ENCODE measurements at regions not wholly inside any gene's neighbourhood (a gene's known extent, or its start where the extent isn't known, plus 50 kb on each side); places are given as distances from the start of the nearest gene placed in this dataset.
A peak's percentile ranks its signal among the peaks of the same experiment; 100 is the strongest.

DNA sequence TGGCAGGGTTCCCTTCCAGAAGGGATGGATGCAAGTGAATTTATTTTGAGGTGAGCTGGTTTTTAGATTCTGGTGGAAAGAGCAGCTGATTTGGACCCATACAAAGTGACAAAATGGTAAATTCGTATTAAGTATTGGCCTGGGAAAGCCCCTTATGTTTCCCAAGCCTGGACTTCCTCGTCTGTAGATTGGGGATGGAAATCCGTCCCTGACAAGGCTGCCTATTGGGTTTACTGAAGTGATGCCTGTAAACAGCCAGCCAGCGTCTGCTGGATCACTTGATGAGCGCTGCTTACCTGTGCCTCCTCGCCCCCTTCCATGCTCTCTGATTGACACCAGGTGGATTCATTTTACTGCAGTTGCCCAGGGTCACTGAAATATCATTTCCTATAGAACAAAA is 233.8 kb downstream of the GADD45G start:
- no peaks in the 10 kb centered on the region for H3K36me3 ChIP-seq
- H3K9me3 ChIP-seq = no peaks in the 10 kb centered on the region
- H3K4me3 ChIP-seq = no peak overlapping the region
- TF ChIP-seq, protein P1, sequence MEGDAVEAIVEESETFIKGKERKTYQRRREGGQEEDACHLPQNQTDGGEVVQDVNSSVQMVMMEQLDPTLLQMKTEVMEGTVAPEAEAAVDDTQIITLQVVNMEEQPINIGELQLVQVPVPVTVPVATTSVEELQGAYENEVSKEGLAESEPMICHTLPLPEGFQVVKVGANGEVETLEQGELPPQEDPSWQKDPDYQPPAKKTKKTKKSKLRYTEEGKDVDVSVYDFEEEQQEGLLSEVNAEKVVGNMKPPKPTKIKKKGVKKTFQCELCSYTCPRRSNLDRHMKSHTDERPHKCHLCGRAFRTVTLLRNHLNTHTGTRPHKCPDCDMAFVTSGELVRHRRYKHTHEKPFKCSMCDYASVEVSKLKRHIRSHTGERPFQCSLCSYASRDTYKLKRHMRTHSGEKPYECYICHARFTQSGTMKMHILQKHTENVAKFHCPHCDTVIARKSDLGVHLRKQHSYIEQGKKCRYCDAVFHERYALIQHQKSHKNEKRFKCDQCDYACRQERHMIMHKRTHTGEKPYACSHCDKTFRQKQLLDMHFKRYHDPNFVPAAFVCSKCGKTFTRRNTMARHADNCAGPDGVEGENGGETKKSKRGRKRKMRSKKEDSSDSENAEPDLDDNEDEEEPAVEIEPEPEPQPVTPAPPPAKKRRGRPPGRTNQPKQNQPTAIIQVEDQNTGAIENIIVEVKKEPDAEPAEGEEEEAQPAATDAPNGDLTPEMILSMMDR (IDR thresholded peaks at IDR 0.05) = no peak
- TF ChIP-seq EP300 (IDR thresholded peaks at IDR 0.05) = no peak
- TF ChIP-seq POLR2A (IDR thresholded peaks at IDR 0.05) = no peak
- TF ChIP-seq POLR2AphosphoS5 (IDR thresholded peaks at IDR 0.05) = no peak
- no peaks in the 10 kb centered on the region for H3K27me3 ChIP-seq
- no peak overlapping the region for H3K27ac ChIP-seq
- whole genome bisulfite sequencing, 2 donors (ENCODE audit: low coverage in 1 of 2) = 89% methylated on average over 4 to 6 of the region's 6 CpGs
- no peak for ATAC-seq
- peaks cover 0 to 19% (median 8%) of the 10 kb centered on the region in 3 donors for H3K4me1 ChIP-seq

DNA sequence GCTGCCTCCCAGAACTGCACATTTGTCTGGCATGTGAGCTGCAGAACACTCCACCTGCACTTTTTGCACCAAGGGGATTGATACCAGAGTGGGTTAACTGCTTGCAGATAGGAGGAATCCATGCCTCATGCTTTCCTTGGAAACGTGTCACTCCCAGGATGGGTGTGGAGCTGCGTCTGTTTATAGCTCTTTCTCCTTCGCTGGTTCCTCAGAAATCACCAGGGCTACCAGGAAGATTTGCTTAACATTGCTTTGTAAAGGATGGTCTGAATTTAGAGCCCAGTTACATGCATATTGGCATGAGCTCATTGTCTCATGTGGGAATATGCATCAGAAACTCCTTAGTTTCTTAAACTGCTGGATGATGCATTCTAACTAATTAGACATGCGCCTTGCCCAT is 234.6 kb downstream of the GADD45G start:
- no peak for ATAC-seq
- Histone ChIP-seq H3K9me3 (no peaks in the 10 kb centered on the region), H3K36me3 (no peaks in the 10 kb centered on the region), H3K4me1 (peaks cover 0 to 19% (median 8%) of the 10 kb centered on the region in 3 donors), H3K27me3 (no peaks in the 10 kb centered on the region), H3K4me3 (no peak overlapping the region), H3K27ac (no peak overlapping the region)
- no peak for TF ChIP-seq EP300 (IDR thresholded peaks at IDR 0.05)
- peak; percentile 31 for TF ChIP-seq POLR2AphosphoS5 (IDR thresholded peaks at IDR 0.05)
- 32 to 40% methylated on average over 4 of the region's 4 CpGs for WGBS, 2 donors (ENCODE audit: low coverage in 1 of 2)

DNA sequence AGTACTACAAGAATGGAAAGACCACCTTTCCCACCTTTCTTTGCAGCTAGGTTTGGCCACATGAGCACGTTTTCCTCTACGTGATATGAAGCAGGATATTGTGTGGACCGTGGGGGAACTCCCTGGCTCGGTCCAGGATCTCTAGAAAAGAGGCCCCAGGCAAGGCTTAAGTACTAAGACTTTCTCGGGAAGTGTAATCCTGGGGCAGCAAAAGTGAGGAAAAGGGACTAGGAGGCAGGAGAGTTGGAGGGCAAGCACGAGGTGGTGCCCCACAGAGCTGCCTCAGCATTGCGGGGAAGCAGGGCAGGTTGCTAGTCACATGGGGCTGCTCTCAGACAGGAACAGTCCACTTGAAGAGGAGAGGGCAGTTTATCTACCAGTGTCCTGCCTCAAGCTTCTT is 235.1 kb downstream of the GADD45G start:
- ATAC-seq = no peak
- H3K36me3 ChIP-seq = no peaks in the 10 kb centered on the region
- peaks cover 0 to 19% (median 8%) of the 10 kb centered on the region in 3 donors for H3K4me1 ChIP-seq
- H3K27ac ChIP-seq = no peak overlapping the region
- TF ChIP-seq, protein P1 (IDR thresholded peaks at IDR 0.05) = no peak
- TF ChIP-seq POLR2A (IDR thresholded peaks at IDR 0.05) (no peak), EP300 (IDR thresholded peaks at IDR 0.05) (no peak), POLR2AphosphoS5 (IDR thresholded peaks at IDR 0.05) (no peak)
- H3K4me3 ChIP-seq = no peak overlapping the region
- no peaks in the 10 kb centered on the region for H3K9me3 ChIP-seq
- 80 to 100% methylated on average over 1 to 3 of the region's 7 CpGs for WGBS, 2 donors (ENCODE audit: low coverage in 1 of 2)
- no peaks in the 10 kb centered on the region for H3K27me3 ChIP-seq

DNA sequence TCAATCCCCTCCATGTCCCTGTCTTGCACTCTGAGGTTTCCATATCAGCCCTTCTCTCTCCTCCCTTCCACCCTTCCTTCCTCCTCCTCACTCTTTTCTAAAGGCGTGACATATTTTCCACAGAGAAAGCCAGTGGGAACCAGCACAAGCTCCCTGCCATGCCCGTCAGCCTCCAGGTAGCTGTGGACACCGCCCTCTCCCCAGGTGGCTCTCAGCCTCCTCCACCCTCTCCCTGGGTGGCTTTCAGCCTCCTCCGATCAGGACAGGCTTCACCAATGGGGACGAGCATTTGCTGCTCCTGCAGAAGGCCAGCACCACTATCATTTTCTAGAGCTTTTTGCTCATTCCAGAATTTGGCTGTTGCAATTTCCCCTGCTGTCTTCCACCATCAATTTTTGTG is 236.6 kb downstream of the GADD45G start:
- no peaks in the 10 kb centered on the region for H3K36me3 ChIP-seq
- no peaks in the 10 kb centered on the region for H3K9me3 ChIP-seq
- no peaks in the 10 kb centered on the region for H3K27me3 ChIP-seq
- no peak overlapping the region for H3K27ac ChIP-seq
- H3K4me3 ChIP-seq = no peak overlapping the region
- no peak for TF ChIP-seq POLR2A (IDR thresholded peaks at IDR 0.05)
- TF ChIP-seq, protein P1 (IDR thresholded peaks at IDR 0.05) = no peak
- no peak for TF ChIP-seq POLR2AphosphoS5 (IDR thresholded peaks at IDR 0.05)
- no peak for TF ChIP-seq EP300 (IDR thresholded peaks at IDR 0.05)
- no peak for ATAC-seq
- 89 to 100% methylated on average over 5 of the region's 5 CpGs for WGBS, 2 donors (ENCODE audit: low coverage in 1 of 2)
- H3K4me1 ChIP-seq = peaks cover 0 to 19% (median 8%) of the 10 kb centered on the region in 3 donors

DNA sequence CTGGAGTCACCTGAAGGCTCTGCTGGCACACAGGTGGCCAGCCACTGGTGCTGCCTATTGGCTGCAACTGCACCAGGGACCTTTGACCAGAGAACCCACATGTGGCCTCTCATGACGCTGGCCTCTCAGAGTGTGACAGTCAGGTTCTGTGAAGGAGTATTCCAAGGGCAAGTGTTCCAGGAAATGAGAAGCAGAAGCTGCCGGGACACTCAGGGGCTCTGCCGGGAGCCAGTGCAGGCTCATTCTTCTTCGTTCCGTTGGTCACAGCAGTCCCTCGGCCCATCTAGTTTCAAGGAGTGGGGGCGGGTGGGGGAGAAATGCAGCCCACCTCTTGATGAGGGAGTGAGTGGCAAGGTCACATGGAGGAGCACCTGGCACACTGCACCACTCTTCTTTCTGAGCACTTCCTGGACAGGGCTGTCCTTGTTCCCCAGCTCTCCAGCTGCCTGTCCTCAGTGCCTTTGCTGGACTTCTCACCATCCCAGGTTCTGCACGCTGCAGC is 237.5 kb downstream of the GADD45G start:
- Histone ChIP-seq H3K36me3 (no peaks in the 10 kb centered on the region), H3K27me3 (no peaks in the 10 kb centered on the region), H3K4me1 (peaks cover 0 to 17% (median 8%) of the 10 kb centered on the region in 3 donors), H3K27ac (no peak overlapping the region), H3K9me3 (no peaks in the 10 kb centered on the region), H3K4me3 (no peak overlapping the region)
- WGBS, 2 donors (ENCODE audit: low coverage in 1 of 2) = 80 to 81% methylated on average over 1 to 3 of the region's 8 CpGs
- ATAC-seq = no peak
- TF ChIP-seq, protein P1 (IDR thresholded peaks at IDR 0.05) = no peak
- TF ChIP-seq POLR2AphosphoS5 (IDR thresholded peaks at IDR 0.05) = no peak
- no peak for TF ChIP-seq POLR2A (IDR thresholded peaks at IDR 0.05)
- no peak for TF ChIP-seq EP300 (IDR thresholded peaks at IDR 0.05)

All from gastroesophageal sphincter (tissue), 4 donors.